IPS-20b (cell line): ENCODE measurements at regions not wholly inside any gene's neighbourhood (a gene's known extent, or its start where the extent isn't known, plus 50 kb on each side); places are given as distances from the start of the nearest gene placed in this dataset.
"Not testable (repeated sequence)": the region's sequence is repeated elsewhere in the genome, so short reads cannot be mapped to it uniquely, and the experiment has no call there.

Experiments
- H3K27ac ChIP-seq: one replicate; pipeline ENCODE4 v1.5.1; 2013; ENCODE audit warnings: low read length
- H3K27me3 ChIP-seq: 2 replicates; pipeline ENCODE4 v1.6.1; 2013; ENCODE audit warnings: mild to moderate bottlenecking, low read length, inconsistent platforms; ENCODE audit not compliant: insufficient read depth
- H3K36me3 ChIP-seq: 2 replicates; pipeline ENCODE4 v1.6.1; 2013; ENCODE audit warnings: low read depth, mild to moderate bottlenecking, inconsistent platforms, low read length, moderate library complexity; ENCODE audit not compliant: insufficient read depth
- H3K4me1 ChIP-seq: 2 replicates; pipeline ENCODE4 v1.6.1; 2013; ENCODE audit warnings: mild to moderate bottlenecking, control low read depth, inconsistent platforms, low read length, moderate library complexity; ENCODE audit not compliant: insufficient read depth
- H3K4me3 ChIP-seq: 2 replicates; pipeline ENCODE4 v1.5.1; 2013; ENCODE audit warnings: mild to moderate bottlenecking, low read length, inconsistent platforms
- H3K9ac ChIP-seq: 2 replicates; pipeline ENCODE4 v1.6.1; 2013; ENCODE audit warnings: low read depth, mild to moderate bottlenecking, inconsistent platforms, low read length, moderate library complexity
- H3K9me3 ChIP-seq: 2 replicates; pipeline ENCODE4 v1.6.1; 2013; ENCODE audit warnings: mild to moderate bottlenecking, low read depth, low read length, inconsistent platforms; ENCODE audit not compliant: insufficient read depth

- Histone ChIP-seq H3K27ac (no peak overlapping the region), H3K36me3 (no peaks in the 10 kb centered on the region), H3K27me3 (no peaks in the 10 kb centered on the region), H3K9me3 (no peaks in the 10 kb centered on the region), H3K4me3 (no peak overlapping the region), H3K9ac (no peak overlapping the region), H3K4me1 (no peaks in the 10 kb centered on the region)
These were observed 93.6 kb upstream of the ZNF462 start for GRCh38 chr9:106769331-106769730.

DNA sequence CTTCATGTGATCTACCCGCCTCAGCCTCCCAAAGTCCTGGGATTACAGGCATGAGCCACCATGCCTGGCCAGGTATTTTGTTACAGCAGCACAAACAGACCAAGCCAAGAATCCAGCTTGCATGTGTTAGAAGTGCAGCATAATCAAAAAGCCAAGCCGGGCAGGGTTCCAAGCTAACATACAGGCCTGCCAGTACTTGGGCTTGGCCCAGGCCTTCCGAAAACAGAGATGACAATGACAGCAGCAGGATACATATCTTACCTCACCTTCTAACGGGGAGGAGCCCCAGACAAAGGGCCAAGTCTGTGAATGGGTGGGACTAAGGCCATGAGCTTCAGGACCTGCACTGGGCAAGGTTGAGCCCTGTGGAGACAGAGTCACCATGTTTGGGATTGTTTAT lies 91.4 kb upstream of the ZNF462 start:
- Histone ChIP-seq H3K9me3 (no peaks in the 10 kb centered on the region), H3K9ac (no peak overlapping the region), H3K4me1 (no peaks in the 10 kb centered on the region), H3K36me3 (no peaks in the 10 kb centered on the region), H3K4me3 (no peak overlapping the region), H3K27me3 (no peaks in the 10 kb centered on the region), H3K27ac (no peak overlapping the region)

GRCh38 chr9:106772523-106773290 lies 90.3 kb upstream of the ZNF462 start:
- no peaks in the 10 kb centered on the region for H3K36me3 ChIP-seq
- no peaks in the 10 kb centered on the region for H3K4me1 ChIP-seq
- H3K27ac ChIP-seq, result no peak overlapping the region
- no peaks in the 10 kb centered on the region for H3K27me3 ChIP-seq
- H3K4me3 ChIP-seq, result no peak overlapping the region
- no peak overlapping the region for H3K9ac ChIP-seq
- no peaks in the 10 kb centered on the region for H3K9me3 ChIP-seq

- H3K9me3 ChIP-seq, result no peaks in the 10 kb centered on the region
- H3K9ac ChIP-seq, result no peak overlapping the region
- H3K4me1 ChIP-seq, result no peaks in the 10 kb centered on the region
- H3K4me3 ChIP-seq, result no peak overlapping the region
- no peak overlapping the region for H3K27ac ChIP-seq
- H3K27me3 ChIP-seq, result no peaks in the 10 kb centered on the region
- no peaks in the 10 kb centered on the region for H3K36me3 ChIP-seq
These were observed 89.2 kb upstream of the ZNF462 start for GRCh38 chr9:106773750-106774149.

GRCh38 chr9:106775960-106776359 lies 87.0 kb upstream of the ZNF462 start:
- no peaks in the 10 kb centered on the region for H3K36me3 ChIP-seq
- no peaks in the 10 kb centered on the region for H3K9me3 ChIP-seq
- no peak overlapping the region for H3K27ac ChIP-seq
- H3K4me3 ChIP-seq, result no peak overlapping the region
- H3K27me3 ChIP-seq, result no peaks in the 10 kb centered on the region
- no peak overlapping the region for H3K9ac ChIP-seq
- no peaks in the 10 kb centered on the region for H3K4me1 ChIP-seq

DNA sequence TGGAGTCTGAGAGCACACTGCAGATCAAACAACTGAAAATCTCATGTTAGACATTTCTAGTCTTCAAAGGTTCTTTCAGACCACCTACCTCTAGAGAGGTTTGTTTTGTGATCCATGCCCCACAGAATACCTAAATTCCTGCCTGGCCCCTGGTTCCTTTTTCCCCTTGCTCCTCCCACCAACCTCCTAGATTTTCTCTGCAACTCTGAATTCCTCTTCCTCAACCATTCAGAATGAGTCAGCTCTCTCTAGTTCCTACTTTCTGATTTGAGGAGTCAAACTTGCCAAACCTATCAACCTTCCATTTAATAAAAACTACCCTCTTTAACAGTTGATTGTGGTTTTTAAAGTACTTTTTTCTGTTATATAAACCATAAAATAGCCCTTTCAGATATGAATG lies 83.2 kb upstream of the ZNF462 start:
- Histone ChIP-seq H3K4me1 (no peaks in the 10 kb centered on the region), H3K9me3 (no peaks in the 10 kb centered on the region), H3K27ac (no peak overlapping the region), H3K27me3 (no peaks in the 10 kb centered on the region), H3K4me3 (no peak overlapping the region), H3K9ac (no peak overlapping the region), H3K36me3 (no peaks in the 10 kb centered on the region)

GRCh38 chr9:106783121-106783520 lies 79.8 kb upstream of the ZNF462 start:
- Histone ChIP-seq H3K4me1 (no peaks in the 10 kb centered on the region), H3K27ac (no peak overlapping the region), H3K36me3 (no peaks in the 10 kb centered on the region), H3K9ac (no peak overlapping the region), H3K27me3 (no peaks in the 10 kb centered on the region), H3K4me3 (no peak overlapping the region), H3K9me3 (no peaks in the 10 kb centered on the region)

- no peak overlapping the region for H3K4me3 ChIP-seq
- no peaks in the 10 kb centered on the region for H3K27me3 ChIP-seq
- H3K9me3 ChIP-seq, result no peaks in the 10 kb centered on the region
- no peak overlapping the region for H3K27ac ChIP-seq
- H3K36me3 ChIP-seq, result no peaks in the 10 kb centered on the region
- H3K4me1 ChIP-seq, result no peaks in the 10 kb centered on the region
- no peak overlapping the region for H3K9ac ChIP-seq
These were observed 78.9 kb upstream of the ZNF462 start for GRCh38 chr9:106784076-106784475.

DNA sequence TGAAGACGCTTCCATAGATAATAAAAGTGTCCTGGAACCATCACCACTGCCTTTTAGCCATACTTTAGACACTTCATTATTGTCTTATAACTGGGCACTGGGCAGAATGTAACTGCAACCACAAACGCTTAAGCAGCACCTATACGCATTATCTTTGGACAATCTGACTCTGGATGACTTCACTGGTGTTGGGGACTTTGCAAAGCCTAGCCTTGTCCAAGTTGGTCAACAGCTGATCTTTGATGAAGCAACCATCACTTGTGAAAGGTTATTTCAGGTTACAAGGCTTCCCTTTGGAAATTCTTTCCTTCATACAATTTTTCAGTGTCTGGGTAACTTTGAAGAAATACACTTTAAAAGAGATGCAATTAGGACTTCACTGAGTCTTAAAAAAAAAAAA lies 77.8 kb upstream of the ZNF462 start:
- Histone ChIP-seq H3K4me1 (no peaks in the 10 kb centered on the region), H3K36me3 (no peaks in the 10 kb centered on the region), H3K27ac (no peak overlapping the region), H3K27me3 (no peaks in the 10 kb centered on the region), H3K9ac (no peak overlapping the region), H3K9me3 (no peaks in the 10 kb centered on the region), H3K4me3 (no peak overlapping the region)

- not testable (repeated sequence) for H3K9ac ChIP-seq
These were observed 74.9 kb upstream of the ZNF462 start for GRCh38 chr9:106788021-106788420.

DNA sequence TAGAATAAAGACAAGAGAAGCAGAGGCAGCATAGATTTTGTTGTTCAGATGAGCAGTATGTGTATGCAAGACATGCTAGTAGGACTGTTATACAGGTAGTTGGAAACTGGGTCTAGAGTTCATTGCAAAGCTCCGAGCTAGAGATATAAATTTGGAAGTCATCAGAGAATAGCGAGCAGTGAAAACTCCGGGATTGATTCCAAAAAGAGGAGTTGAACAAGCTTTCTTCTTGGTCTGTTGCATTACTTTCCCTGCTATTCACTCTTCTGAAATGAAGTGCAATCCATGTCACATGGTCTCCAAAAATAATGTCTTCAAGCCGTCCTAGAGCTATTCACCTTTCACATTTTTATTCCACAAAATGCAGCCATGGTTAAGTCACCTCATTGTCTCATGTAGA lies 67.9 kb upstream of the ZNF462 start:
- Histone ChIP-seq H3K4me1 (peaks cover 3% of the 10 kb centered on the region; the same call in 1 of the 2 replicates), H3K9ac (no peak overlapping the region), H3K27me3 (no peaks in the 10 kb centered on the region), H3K36me3 (no peaks in the 10 kb centered on the region), H3K4me3 (no peak overlapping the region), H3K9me3 (no peaks in the 10 kb centered on the region), H3K27ac (no peak overlapping the region)

More at GRCh38 chr9:106788021-106788420, 74.9 kb upstream of the ZNF462 start:
- not testable (repeated sequence) for H3K4me1 ChIP-seq, H3K36me3 ChIP-seq, H3K27ac ChIP-seq, H3K9me3 ChIP-seq, H3K4me3 ChIP-seq, H3K27me3 ChIP-seq

DNA sequence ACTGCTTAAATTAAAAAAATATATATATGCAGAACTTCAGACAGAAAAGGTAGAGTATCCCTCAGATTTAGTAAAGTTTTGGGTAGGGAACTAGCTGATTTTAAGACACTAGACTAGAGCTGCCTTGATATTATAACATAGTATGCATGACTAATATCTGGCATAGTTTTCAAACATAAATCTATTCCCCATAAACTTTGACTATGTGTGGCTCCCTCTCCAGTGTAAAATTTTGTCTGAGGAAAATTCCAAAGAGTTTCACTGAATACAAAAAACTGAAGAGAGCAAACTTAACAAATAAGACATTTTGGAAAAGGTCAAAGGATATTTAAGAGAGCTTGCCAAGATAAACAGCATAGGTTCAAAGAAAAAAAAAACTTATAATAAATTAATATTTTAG lies 66.2 kb upstream of the ZNF462 start:
- Histone ChIP-seq H3K27ac (no peak overlapping the region), H3K9ac (no peak overlapping the region), H3K36me3 (no peaks in the 10 kb centered on the region), H3K4me1 (peaks cover 3% of the 10 kb centered on the region; the same call in 1 of the 2 replicates), H3K27me3 (no peaks in the 10 kb centered on the region), H3K9me3 (no peaks in the 10 kb centered on the region), H3K4me3 (no peak overlapping the region)
